IMR-90 (cell line): ENCODE measurements at regions not wholly inside any gene's neighbourhood (a gene's known extent, or its start where the extent isn't known, plus 50 kb on each side); places are given as distances from the start of the nearest gene placed in this dataset.

Source experiments
- ATAC-seq: fragments of 200-7000 bp; cut with Tn5 transposase; 2 replicates; pipeline ENCODE4 v1.9.1; 2020; ENCODE audit warnings: low read depth, mild to moderate bottlenecking, moderate library complexity
- BruUV-seq: library from RNA; stranded (reverse); fragments of 400-500 nt; replicated peaks from 2 replicates; lab custom pipeline; 2021; lab: Mats Ljungman, UMichigan
- CTCF ChIA-PET: fragments of 300-600 bp; formaldehyde crosslinking; extraction: SDS; loops from one replicate; lab custom pipeline; 2021; ENCODE audit warnings: antibody characterized with exemption; lab: Yijun Ruan, JAX
- POLR2A ChIA-PET: fragments of 300-600 bp; sonication (Branson Sonifier 250); formaldehyde crosslinking; loops from one replicate; lab custom pipeline; 2022; ENCODE audit warnings: antibody characterized with exemption; ENCODE audit not compliant: unreplicated experiment; lab: Charles Lee
- DNase-seq: peaks from one replicate; pipeline ENCODE4 v3.0.0; 2013
- H2AFZ ChIP-seq: replicated peaks from 2 replicates; pipeline ENCODE3; 2013; ENCODE audit warnings: low read length, mild to moderate bottlenecking; ENCODE audit not compliant: poor library complexity
- H2AK5ac ChIP-seq: 2 replicates; pipeline ENCODE4 v1.6.1; 2013; ENCODE audit warnings: low read depth, low read length, inconsistent platforms
- H2AK9ac ChIP-seq: replicated peaks from 2 replicates; pipeline ENCODE3; 2013; ENCODE audit warnings: mild to moderate bottlenecking, low read depth, low read length, moderate library complexity; ENCODE audit not compliant: poor library complexity
- H2BK120ac ChIP-seq: 2 replicates; pipeline ENCODE4 v1.6.1; 2013; ENCODE audit warnings: low read depth, low read length, inconsistent platforms
- H2BK15ac ChIP-seq: 3 replicates; pipeline ENCODE4 v1.6.1; 2013; ENCODE audit warnings: low read depth, low read length, inconsistent platforms
- H2BK20ac ChIP-seq: 2 replicates; pipeline ENCODE4 v1.6.1; 2013; ENCODE audit warnings: low read depth, mild to moderate bottlenecking, inconsistent platforms, low read length, moderate library complexity
- H2BK5ac ChIP-seq: 2 replicates; pipeline ENCODE4 v1.6.1; 2013; ENCODE audit warnings: mild to moderate bottlenecking, low read depth, low read length, inconsistent platforms; ENCODE audit not compliant: poor library complexity, severe bottlenecking
- H3K14ac ChIP-seq: replicated peaks from 2 replicates; pipeline ENCODE4 v1.6.1; 2013; ENCODE audit warnings: low read depth, low read length, inconsistent platforms
- H3K18ac ChIP-seq: 2 replicates; pipeline ENCODE4 v1.6.1; 2013; ENCODE audit warnings: low read depth, low read length, control low read depth
- H3K23ac ChIP-seq: 2 replicates; pipeline ENCODE4 v1.6.1; 2013; ENCODE audit warnings: low read depth, low read length, inconsistent platforms
- H3K27ac ChIP-seq: 2 replicates; pipeline ENCODE4 v1.5.1; 2013; ENCODE audit warnings: mild to moderate bottlenecking, control low read depth, low read length; ENCODE audit not compliant: insufficient read depth
- H3K27me3 ChIP-seq: 2 replicates; pipeline ENCODE4 v1.6.1; 2013; ENCODE audit warnings: low read length; ENCODE audit not compliant: control insufficient read depth, insufficient read depth
- H3K36me3 ChIP-seq: 2 replicates; pipeline ENCODE4 v1.6.1; 2013; ENCODE audit warnings: low read length, mixed read lengths; ENCODE audit not compliant: control insufficient read depth, insufficient read depth
- H3K4ac ChIP-seq: 2 replicates; pipeline ENCODE4 v1.6.1; 2013; ENCODE audit warnings: low read depth, low read length, inconsistent platforms
- H3K4me1 ChIP-seq: 2 replicates; pipeline ENCODE4 v1.6.1; 2013; ENCODE audit warnings: low read length, mixed read lengths; ENCODE audit not compliant: control insufficient read depth, insufficient read depth
- H3K4me2 ChIP-seq: 2 replicates; pipeline ENCODE4 v1.6.1; 2013; ENCODE audit warnings: low read depth, mild to moderate bottlenecking, control low read depth, low read length, moderate library complexity
- H3K4me3 ChIP-seq: 2 replicates; pipeline ENCODE4 v1.5.1; 2013; ENCODE audit warnings: low read depth, mild to moderate bottlenecking, control low read depth, low read length, moderate library complexity; ENCODE audit not compliant: insufficient read depth
- H3K56ac ChIP-seq: 2 replicates; pipeline ENCODE4 v1.6.1; 2013; ENCODE audit warnings: low read length, inconsistent platforms; ENCODE audit not compliant: insufficient read depth; ENCODE audit errors: extremely low read depth
- H3K79me1 ChIP-seq, 2 experiments: 2 replicates each; pipeline ENCODE4 v1.6.1; 2013; ENCODE audit warnings: low read length in 2 of 2, inconsistent platforms in 1 of 2, low read depth in 1 of 2
- H3K9ac ChIP-seq: 2 replicates; pipeline ENCODE4 v1.6.1; 2013; ENCODE audit warnings: low read depth, low read length, control low read depth
- H3K9me1 ChIP-seq: 2 replicates; pipeline ENCODE4 v1.6.1; 2013; ENCODE audit warnings: low read length, inconsistent platforms; ENCODE audit not compliant: insufficient read depth
- H3K9me3 ChIP-seq: 2 replicates; pipeline ENCODE4 v1.6.1; 2013; ENCODE audit warnings: low read length; ENCODE audit not compliant: control insufficient read depth, insufficient read depth
- H4K20me1 ChIP-seq: 2 replicates; pipeline ENCODE4 v1.6.1; 2013; ENCODE audit warnings: low read length, inconsistent platforms; ENCODE audit not compliant: insufficient read depth
- H4K5ac ChIP-seq: 2 replicates; pipeline ENCODE4 v1.6.1; 2013; ENCODE audit warnings: mild to moderate bottlenecking, low read depth, low read length, control low read depth
- H4K8ac ChIP-seq, 2 experiments: 2 replicates each; pipeline ENCODE4 v1.6.1; 2013; ENCODE audit warnings: low read depth in 2 of 2, low read length in 2 of 2, control low read depth in 1 of 2, inconsistent platforms in 1 of 2
- H4K91ac ChIP-seq: 2 replicates; pipeline ENCODE4 v1.6.1; 2013; ENCODE audit warnings: low read depth, low read length, inconsistent platforms; ENCODE audit not compliant: insufficient read depth
- BHLHE40 ChIP-seq: fragments of 150-350 bp; IDR thresholded peaks from 2 replicates; pipeline ENCODE4 v1.6.1; 2016; ENCODE audit warnings: mild to moderate bottlenecking, low read depth, low read length
- CEBPB ChIP-seq: IDR thresholded peaks from 2 replicates; pipeline ENCODE4 v1.6.1; 2012; ENCODE audit warnings: low read depth, low read length, improper control_type of control experiment
- CHD1 ChIP-seq: IDR thresholded peaks from 2 replicates; pipeline ENCODE4 v1.6.1; 2012; ENCODE audit warnings: low read depth, low read length, improper control_type of control experiment
- MAFK ChIP-seq: IDR thresholded peaks from 2 replicates; pipeline ENCODE4 v1.6.1; 2012; ENCODE audit warnings: low read depth, low read length, improper control_type of control experiment
- MAZ ChIP-seq: IDR thresholded peaks from 2 replicates; pipeline ENCODE4 v1.6.1; 2012; ENCODE audit warnings: low read depth, mild to moderate bottlenecking, low read length, improper control_type of control experiment, moderate library complexity, borderline replicate concordance
- RAD21 ChIP-seq: IDR thresholded peaks from 2 replicates; pipeline ENCODE4 v1.6.1; 2012; ENCODE audit warnings: low read length, improper control_type of control experiment
- RCOR1 ChIP-seq: IDR thresholded peaks from 2 replicates; pipeline ENCODE4 v1.6.1; 2012; ENCODE audit warnings: mild to moderate bottlenecking, low read length, improper control_type of control experiment; ENCODE audit not compliant: insufficient replicate concordance
- RFX5 ChIP-seq: IDR thresholded peaks from 2 replicates; pipeline ENCODE4 v1.8.0; 2012; ENCODE audit warnings: low read depth, mild to moderate bottlenecking, low read length, moderate library complexity
- SMC3 ChIP-seq: fragments of 150-350 bp; IDR thresholded peaks from 2 replicates; pipeline ENCODE4 v1.6.1; 2016; ENCODE audit warnings: low read depth, mild to moderate bottlenecking, antibody characterized with exemption, low read length, moderate library complexity
- WGBS, 2 experiments: methylation state at CpG; one replicate each; pipeline versions ENCODE4 v1.1.5 to v1.1.7; 2013; ENCODE audit warnings: missing lambda C conversion rate in 2 of 2; ENCODE audit not compliant: insufficient read length in 1 of 2; ENCODE audit errors: extremely low coverage in 2 of 2; 5-methylcytosine and 5-hydroxymethylcytosine counted together
- dilution Hi-C: fragments of 300-500 bp; cut with HindIII; formaldehyde crosslinking; loops from one replicate; pipeline ENCODE4 v1.14.3; 2018; ENCODE audit warnings: low sequenced_read_pairs; ENCODE audit not compliant: unreplicated experiment
- in situ Hi-C: fragments of 300-500 bp; cut with MboI; formaldehyde crosslinking; loops from 3 replicates; pipeline ENCODE4 v1.14.3; 2019; ENCODE audit warnings: low sequenced_read_pairs, inconsistent platforms, mixed read lengths
- intact Hi-C: fragments of 100-400 bp; cut with micrococcal nuclease; formaldehyde crosslinking; loops from 2 replicates; pipeline ENCODE4 v1.10.0; 2022
- TF ChIP-seq, protein P1 (sequence below): conservative IDR thresholded peaks from 2 replicates; pipeline ENCODE4 v1.5.1; 2012; ENCODE audit warnings: mild to moderate bottlenecking, low read depth, low read length, improper control_type of control experiment
- TF ChIP-seq, protein P2 (sequence below): fragments of 150-350 bp; IDR thresholded peaks from 2 replicates; pipeline ENCODE4 v1.6.1; 2016; ENCODE audit warnings: low read depth, mild to moderate bottlenecking, low read length, moderate library complexity, borderline replicate concordance

DNA sequence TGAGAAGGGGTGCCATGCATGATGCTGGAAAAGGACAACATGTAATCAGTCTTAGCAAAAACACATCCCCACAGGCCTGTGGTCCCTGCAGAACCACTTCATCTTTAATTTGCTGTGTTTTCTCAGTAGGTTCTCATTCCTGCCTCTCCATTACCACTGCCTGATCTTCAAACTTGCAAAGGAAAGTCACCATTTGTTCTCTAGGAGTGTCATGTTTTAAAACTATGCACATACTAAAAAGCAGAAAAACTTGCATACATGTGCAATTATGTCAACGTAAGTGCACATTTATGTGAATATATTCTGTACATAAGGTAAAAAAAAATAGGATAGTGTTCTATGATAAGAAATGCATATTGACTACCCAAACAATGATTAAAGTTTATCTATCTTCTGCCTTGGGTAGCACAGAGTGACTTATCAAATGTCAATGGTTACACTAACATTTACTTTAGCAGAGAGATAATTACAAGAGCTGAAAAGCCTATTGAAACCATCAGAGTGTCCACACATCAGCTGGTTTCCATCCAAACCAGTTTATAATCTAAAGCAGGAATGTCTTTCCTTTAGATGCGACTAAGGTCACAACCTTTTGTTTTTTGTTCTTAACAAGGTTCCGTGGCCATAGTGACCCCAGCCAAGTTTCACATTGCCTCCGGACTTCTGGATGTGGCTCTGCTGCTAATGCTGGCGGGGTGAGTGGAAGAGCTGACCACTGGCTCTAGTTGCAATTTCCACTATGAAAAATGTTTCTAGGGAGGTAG, 58.7 kb upstream of the RMDN2 start:
- Histone ChIP-seq H3K9ac (no peak overlapping the region), H3K36me3 (no peaks in the 10 kb centered on the region), H2AK9ac (no peak overlapping the region), H3K27me3 (no peaks in the 10 kb centered on the region; the same call in 1 of the 2 replicates), H3K4me2 (no peak overlapping the region), H2BK15ac (no peak overlapping the region), H2AK5ac (no peak overlapping the region), H3K4me1 (peaks cover 7% of the 10 kb centered on the region; the same call in 1 of the 2 replicates), H3K4me3 (no peak overlapping the region), H3K23ac (no peak overlapping the region), H4K5ac (no peak overlapping the region), H4K20me1 (no peaks in the 10 kb centered on the region), H3K18ac (no peak overlapping the region), H3K27ac (no peak overlapping the region), H2BK20ac (no peak overlapping the region), H3K4ac (no peak overlapping the region), H2BK5ac (no peak overlapping the region), H2AFZ (no peak overlapping the region), H3K9me3 (no peaks in the 10 kb centered on the region), H3K56ac (no peak overlapping the region), H3K14ac (no peak overlapping the region), H4K91ac (no peak overlapping the region), H2BK120ac (no peak overlapping the region), H3K79me1 (no peaks in the 10 kb centered on the region), H3K9me1 (peaks cover 5% of the 10 kb centered on the region; the same call in 1 of the 2 replicates), H4K8ac (no peak overlapping the region)
- WGBS, 2 experiments, result no CpG with 5 or more reads among the region's 5 CpGs
- in situ Hi-C loops, result no loop called here
- ChIA-PET POLR2A (no interaction called here), CTCF (interaction anchor here (0.6 kb wide), 2 partner anchors 11 to 770 kb away, joined by 3 to 5 read pairs; no protein-coding TSS in a partner anchor)
- TF ChIP-seq MAFK, result no peak
- TF ChIP-seq RFX5, result no peak
- no peak for TF ChIP-seq RCOR1
- TF ChIP-seq BHLHE40, result no peak
- TF ChIP-seq RAD21, result no peak
- TF ChIP-seq SMC3, result no peak
- TF ChIP-seq, protein P1, sequence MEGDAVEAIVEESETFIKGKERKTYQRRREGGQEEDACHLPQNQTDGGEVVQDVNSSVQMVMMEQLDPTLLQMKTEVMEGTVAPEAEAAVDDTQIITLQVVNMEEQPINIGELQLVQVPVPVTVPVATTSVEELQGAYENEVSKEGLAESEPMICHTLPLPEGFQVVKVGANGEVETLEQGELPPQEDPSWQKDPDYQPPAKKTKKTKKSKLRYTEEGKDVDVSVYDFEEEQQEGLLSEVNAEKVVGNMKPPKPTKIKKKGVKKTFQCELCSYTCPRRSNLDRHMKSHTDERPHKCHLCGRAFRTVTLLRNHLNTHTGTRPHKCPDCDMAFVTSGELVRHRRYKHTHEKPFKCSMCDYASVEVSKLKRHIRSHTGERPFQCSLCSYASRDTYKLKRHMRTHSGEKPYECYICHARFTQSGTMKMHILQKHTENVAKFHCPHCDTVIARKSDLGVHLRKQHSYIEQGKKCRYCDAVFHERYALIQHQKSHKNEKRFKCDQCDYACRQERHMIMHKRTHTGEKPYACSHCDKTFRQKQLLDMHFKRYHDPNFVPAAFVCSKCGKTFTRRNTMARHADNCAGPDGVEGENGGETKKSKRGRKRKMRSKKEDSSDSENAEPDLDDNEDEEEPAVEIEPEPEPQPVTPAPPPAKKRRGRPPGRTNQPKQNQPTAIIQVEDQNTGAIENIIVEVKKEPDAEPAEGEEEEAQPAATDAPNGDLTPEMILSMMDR, result no peak
- no peak for TF ChIP-seq CEBPB
- TF ChIP-seq MAZ, result no peak
- TF ChIP-seq, protein P2, sequence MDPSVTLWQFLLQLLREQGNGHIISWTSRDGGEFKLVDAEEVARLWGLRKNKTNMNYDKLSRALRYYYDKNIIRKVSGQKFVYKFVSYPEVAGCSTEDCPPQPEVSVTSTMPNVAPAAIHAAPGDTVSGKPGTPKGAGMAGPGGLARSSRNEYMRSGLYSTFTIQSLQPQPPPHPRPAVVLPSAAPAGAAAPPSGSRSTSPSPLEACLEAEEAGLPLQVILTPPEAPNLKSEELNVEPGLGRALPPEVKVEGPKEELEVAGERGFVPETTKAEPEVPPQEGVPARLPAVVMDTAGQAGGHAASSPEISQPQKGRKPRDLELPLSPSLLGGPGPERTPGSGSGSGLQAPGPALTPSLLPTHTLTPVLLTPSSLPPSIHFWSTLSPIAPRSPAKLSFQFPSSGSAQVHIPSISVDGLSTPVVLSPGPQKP, result no peak
- no peak for TF ChIP-seq CHD1
- dilution Hi-C loops, result no loop called here
- ATAC-seq, result no peak
- no peak for DNase-seq
- no TSS peak for BruUV-seq
- intact Hi-C loops, result no loop called here
